ENCODE measurements at regions not wholly inside any gene's neighbourhood (a gene's known extent, or its start where the extent isn't known, plus 50 kb on each side); places are given as distances from the start of the nearest gene placed in this dataset. TPM values are rescaled to one million over a fixed set of nuclear protein-coding genes. Genes with fewer than 3 reads are reported as not detected.

GRCh38 chr16:35911899-35912298, 2452.5 kb downstream of the TP53TG3F start:
- CTCF ChIA-PET = no interaction called here
- Histone ChIP-seq H3K4me3 (ENCODE audit: low read depth, low read length) (no peak overlapping the region), H3K27me3 (ENCODE audit: control insufficient read depth, insufficient read depth, low read length) (no peaks in the 10 kb centered on the region), H3K27ac (ENCODE audit: low read depth, low read length) (no peak overlapping the region), H3K9me3 (ENCODE audit: control insufficient read depth, insufficient read depth, low read length) (peaks cover 46% of the 10 kb centered on the region)
- DNase-seq (ENCODE audit: low read depth, low spot score) = no peak
- POLR2A ChIA-PET = no interaction called here
- TF ChIP-seq CTCF (IDR thresholded peaks at IDR 0.05; ENCODE audit: low read depth, low read length) = no peak

- Histone ChIP-seq H3K9me3 (ENCODE audit: control insufficient read depth, insufficient read depth, low read length) (no peaks in the 10 kb centered on the region; the same call in 1 of the 2 replicates), H3K27ac (ENCODE audit: low read depth, low read length) (no peak overlapping the region), H3K4me3 (ENCODE audit: low read depth, low read length) (no peak overlapping the region), H3K27me3 (ENCODE audit: control insufficient read depth, insufficient read depth, low read length) (no peaks in the 10 kb centered on the region)
- DNase-seq (ENCODE audit: low read depth, low spot score) = no peak
- ChIA-PET POLR2A (no interaction called here), CTCF (no interaction called here)
- TF ChIP-seq CTCF (IDR thresholded peaks at IDR 0.05; ENCODE audit: low read depth, low read length) = no peak
Measured at GRCh38 chr16:35931722-35932121, 2472.3 kb downstream of the TP53TG3F start.

Small RNA genes in the stretch of these regions (small RNA-seq; reads per million reads assigned to genes)
- gene AC106785.1 (ENCODE audit: insufficient read length, low read depth) = not detected
- gene RNA5SP406 (ENCODE audit: insufficient read length, low read depth) = not detected
- gene RNA5SP407 (ENCODE audit: insufficient read length, low read depth) = not detected
- not detected for gene RNA5SP408 (ENCODE audit: insufficient read length, low read depth)
- not detected for gene RNA5SP409 (ENCODE audit: insufficient read length, low read depth)
- gene RNA5SP410 (ENCODE audit: insufficient read length, low read depth) = not detected
- gene RNA5SP411 (ENCODE audit: insufficient read length, low read depth) = not detected
- not detected for gene RNA5SP412 (ENCODE audit: insufficient read length, low read depth)
- gene RNA5SP413 (ENCODE audit: insufficient read length, low read depth) = not detected
- gene RNA5SP414 (ENCODE audit: insufficient read length, low read depth) = not detected
- gene RNA5SP415 (ENCODE audit: insufficient read length, low read depth) = not detected
- gene RNA5SP416 (ENCODE audit: insufficient read length, low read depth) = 1.6 reads per million
- gene RNA5SP417 (ENCODE audit: insufficient read length, low read depth) = not detected
- gene RNA5SP418 (ENCODE audit: insufficient read length, low read depth) = not detected
- gene RNA5SP419 (ENCODE audit: insufficient read length, low read depth) = not detected
- gene RNA5SP420 (ENCODE audit: insufficient read length, low read depth) = not detected
- gene RNA5SP421 (ENCODE audit: insufficient read length, low read depth) = not detected
- not detected for gene RNA5SP422 (ENCODE audit: insufficient read length, low read depth)
- not detected for gene RNA5SP423 (ENCODE audit: insufficient read length, low read depth)
